ENCODE measurements at regions not wholly inside any gene's neighbourhood (a gene's known extent, or its start where the extent isn't known, plus 50 kb on each side); places are given as distances from the start of the nearest gene placed in this dataset.

DNA sequence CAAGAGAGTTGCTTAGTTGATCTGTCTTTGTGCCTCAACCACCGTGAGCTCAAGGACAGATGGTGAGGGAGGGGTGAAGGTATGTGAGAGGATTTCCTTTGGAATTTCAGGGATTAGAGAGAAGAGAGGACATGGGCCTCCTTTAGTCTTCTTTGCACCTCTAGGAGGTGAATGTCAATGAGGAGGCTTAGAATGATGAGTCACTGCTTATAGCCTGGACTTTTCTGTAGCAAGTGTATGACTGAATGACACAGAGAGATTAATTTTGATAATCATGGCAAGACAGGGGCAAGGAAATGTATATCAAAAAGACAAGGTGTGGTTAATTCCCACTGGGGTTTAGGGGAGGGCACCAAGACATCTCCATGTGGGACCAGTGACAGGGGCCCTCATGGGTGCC lies 947.3 kb upstream of the TENM4 start:
- no peak overlapping the region for H3K27ac ChIP-seq (ENCODE audit: low read depth, low read length)
- H3K27me3 ChIP-seq (ENCODE audit: control insufficient read depth, low read length): no peaks in the 10 kb centered on the region
- no peak overlapping the region for H3K4me3 ChIP-seq (ENCODE audit: low read length)
- H3F3A ChIP-seq (ENCODE audit: control insufficient read depth, insufficient read depth): no peaks in the 10 kb centered on the region
- H3K36me3 ChIP-seq (ENCODE audit: control insufficient read depth, low read length): no peaks in the 10 kb centered on the region
- H3K4me2 ChIP-seq (ENCODE audit: low read length): no peak overlapping the region
- no peaks in the 10 kb centered on the region for H3K9me3 ChIP-seq (ENCODE audit: control insufficient read depth, insufficient read depth, low read length)
- no peak for TF ChIP-seq EZH2phosphoT487 (IDR thresholded peaks at IDR 0.05; ENCODE audit: borderline replicate concordance, low read length)
- TF ChIP-seq, protein P1, sequence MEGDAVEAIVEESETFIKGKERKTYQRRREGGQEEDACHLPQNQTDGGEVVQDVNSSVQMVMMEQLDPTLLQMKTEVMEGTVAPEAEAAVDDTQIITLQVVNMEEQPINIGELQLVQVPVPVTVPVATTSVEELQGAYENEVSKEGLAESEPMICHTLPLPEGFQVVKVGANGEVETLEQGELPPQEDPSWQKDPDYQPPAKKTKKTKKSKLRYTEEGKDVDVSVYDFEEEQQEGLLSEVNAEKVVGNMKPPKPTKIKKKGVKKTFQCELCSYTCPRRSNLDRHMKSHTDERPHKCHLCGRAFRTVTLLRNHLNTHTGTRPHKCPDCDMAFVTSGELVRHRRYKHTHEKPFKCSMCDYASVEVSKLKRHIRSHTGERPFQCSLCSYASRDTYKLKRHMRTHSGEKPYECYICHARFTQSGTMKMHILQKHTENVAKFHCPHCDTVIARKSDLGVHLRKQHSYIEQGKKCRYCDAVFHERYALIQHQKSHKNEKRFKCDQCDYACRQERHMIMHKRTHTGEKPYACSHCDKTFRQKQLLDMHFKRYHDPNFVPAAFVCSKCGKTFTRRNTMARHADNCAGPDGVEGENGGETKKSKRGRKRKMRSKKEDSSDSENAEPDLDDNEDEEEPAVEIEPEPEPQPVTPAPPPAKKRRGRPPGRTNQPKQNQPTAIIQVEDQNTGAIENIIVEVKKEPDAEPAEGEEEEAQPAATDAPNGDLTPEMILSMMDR (IDR thresholded peaks at IDR 0.05; ENCODE audit: low read depth, low read length, poor library complexity, severe bottlenecking): no peak
- no peaks in the 10 kb centered on the region for H3K9me2 ChIP-seq (replicated peaks; ENCODE audit: control insufficient read depth, low read length)
- H3K79me2 ChIP-seq (ENCODE audit: control insufficient read depth, low read length): no peaks in the 10 kb centered on the region
- no peaks in the 10 kb centered on the region for H4K20me1 ChIP-seq (ENCODE audit: control insufficient read depth, insufficient read depth, low read depth, low read length)
- no peaks in the 10 kb centered on the region for H3K4me1 ChIP-seq (ENCODE audit: control insufficient read depth, low read length)

DNA sequence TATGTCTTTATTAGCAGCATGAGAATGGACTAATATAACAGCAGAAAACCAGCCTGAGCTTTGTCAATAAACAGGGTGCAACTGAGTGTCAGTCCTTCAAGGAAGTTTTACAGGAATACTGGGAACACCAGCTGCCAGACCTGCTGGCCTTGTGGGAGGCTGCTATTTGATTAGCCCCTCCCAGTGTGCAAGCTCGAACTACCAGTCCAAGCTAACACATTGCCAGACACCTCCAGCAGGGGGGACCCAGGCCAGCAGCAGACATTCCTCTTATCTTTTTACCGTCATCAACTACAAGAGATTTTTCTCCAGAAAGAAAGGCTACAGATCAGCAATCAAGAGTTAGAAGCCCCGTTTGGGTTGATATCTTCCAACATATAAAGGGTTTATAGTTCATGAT lies 942.8 kb upstream of the TENM4 start:
- TF ChIP-seq EZH2phosphoT487 (IDR thresholded peaks at IDR 0.05; ENCODE audit: borderline replicate concordance, low read length): no peak
- no peaks in the 10 kb centered on the region for H3K9me2 ChIP-seq (replicated peaks; ENCODE audit: control insufficient read depth, low read length)
- H3K36me3 ChIP-seq (ENCODE audit: control insufficient read depth, low read length): no peaks in the 10 kb centered on the region
- no peak overlapping the region for H3K4me3 ChIP-seq (ENCODE audit: low read length)
- H3K27ac ChIP-seq (ENCODE audit: low read depth, low read length): no peak overlapping the region
- H3K27me3 ChIP-seq (ENCODE audit: control insufficient read depth, low read length): no peaks in the 10 kb centered on the region
- no peak overlapping the region for H3K4me2 ChIP-seq (ENCODE audit: low read length)
- no peaks in the 10 kb centered on the region for H3K9me3 ChIP-seq (ENCODE audit: control insufficient read depth, insufficient read depth, low read length)
- H3K79me2 ChIP-seq (ENCODE audit: control insufficient read depth, low read length): no peaks in the 10 kb centered on the region
- no peaks in the 10 kb centered on the region for H3K4me1 ChIP-seq (ENCODE audit: control insufficient read depth, low read length)
- H3F3A ChIP-seq (ENCODE audit: control insufficient read depth, insufficient read depth): no peaks in the 10 kb centered on the region
- H4K20me1 ChIP-seq (ENCODE audit: control insufficient read depth, insufficient read depth, low read depth, low read length): no peaks in the 10 kb centered on the region

DNA sequence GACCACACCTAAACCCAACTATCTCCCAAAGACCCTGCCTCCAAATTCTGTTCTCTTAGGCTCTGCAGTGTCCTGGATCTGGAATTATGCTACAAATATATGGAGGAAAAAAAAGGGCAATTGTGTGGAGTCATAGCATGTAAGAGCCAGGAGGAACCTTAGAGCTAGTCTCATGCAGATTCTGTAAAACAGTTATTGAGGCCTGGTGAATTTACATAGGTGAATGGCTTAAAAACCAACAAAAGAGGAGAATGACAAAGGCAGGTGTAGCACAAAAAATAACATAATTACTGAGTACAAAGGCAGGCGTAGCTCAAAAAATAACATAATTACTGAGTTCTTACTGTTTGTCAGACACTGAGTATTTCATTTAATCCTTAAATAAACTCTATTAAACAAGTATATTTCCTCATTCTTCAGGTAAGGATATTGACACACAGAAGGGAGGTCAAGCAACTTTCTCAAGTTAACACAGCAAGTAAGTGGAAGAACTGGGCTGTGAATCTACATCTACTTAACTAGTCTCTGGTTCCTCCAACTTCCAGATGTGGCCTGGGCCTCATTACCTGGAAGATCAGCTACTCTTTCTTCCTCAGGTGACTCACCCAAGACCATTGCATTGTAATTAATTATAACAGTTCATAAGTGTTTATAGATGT lies 938.9 kb upstream of the TENM4 start:
- no peaks in the 10 kb centered on the region for H3K4me1 ChIP-seq (ENCODE audit: control insufficient read depth, low read length)
- no peak overlapping the region for H3K4me3 ChIP-seq (ENCODE audit: low read length)
- no peaks in the 10 kb centered on the region for H4K20me1 ChIP-seq (ENCODE audit: control insufficient read depth, insufficient read depth, low read depth, low read length)
- no peaks in the 10 kb centered on the region for H3K36me3 ChIP-seq (ENCODE audit: control insufficient read depth, low read length)
- H3K79me2 ChIP-seq (ENCODE audit: control insufficient read depth, low read length): no peaks in the 10 kb centered on the region
- H3K9me2 ChIP-seq (replicated peaks; ENCODE audit: control insufficient read depth, low read length): no peaks in the 10 kb centered on the region
- no peaks in the 10 kb centered on the region for H3K27me3 ChIP-seq (ENCODE audit: control insufficient read depth, low read length)
- H3K9me3 ChIP-seq (ENCODE audit: control insufficient read depth, insufficient read depth, low read length): no peaks in the 10 kb centered on the region
- H3K27ac ChIP-seq (ENCODE audit: low read depth, low read length): no peak overlapping the region
- H3F3A ChIP-seq (ENCODE audit: control insufficient read depth, insufficient read depth): no peaks in the 10 kb centered on the region
- H3K4me2 ChIP-seq (ENCODE audit: low read length): no peak overlapping the region
- TF ChIP-seq, protein P1 (IDR thresholded peaks at IDR 0.05; ENCODE audit: low read depth, low read length, poor library complexity, severe bottlenecking): no peak
- no peak for TF ChIP-seq EZH2phosphoT487 (IDR thresholded peaks at IDR 0.05; ENCODE audit: borderline replicate concordance, low read length)

DNA sequence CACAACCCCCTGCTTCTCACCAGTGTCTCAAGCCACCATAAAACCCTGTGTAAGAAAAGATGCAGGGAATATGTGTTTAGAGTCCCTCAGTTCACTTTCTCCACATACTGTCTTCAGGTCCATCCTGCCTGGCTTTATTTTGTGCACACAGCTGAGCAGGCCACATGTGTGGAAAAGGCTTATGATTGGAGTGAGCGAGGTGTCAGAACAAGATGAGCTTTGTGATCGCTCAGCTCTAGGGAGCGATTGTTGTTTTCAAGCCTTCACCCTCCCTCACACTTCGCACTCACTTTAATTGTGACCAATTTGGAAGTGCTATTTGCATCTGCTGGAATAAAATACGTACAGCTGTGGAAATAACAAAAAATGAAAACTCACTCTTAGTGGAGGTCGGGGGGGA lies 931.1 kb upstream of the TENM4 start:
- TF ChIP-seq EZH2phosphoT487 (IDR thresholded peaks at IDR 0.05; ENCODE audit: borderline replicate concordance, low read length): no peak
- TF ChIP-seq, protein P1 (IDR thresholded peaks at IDR 0.05; ENCODE audit: low read depth, low read length, poor library complexity, severe bottlenecking): no peak
- Histone ChIP-seq H3K27ac (ENCODE audit: low read depth, low read length) (no peak overlapping the region), H3K4me3 (ENCODE audit: low read length) (no peak overlapping the region), H3K27me3 (ENCODE audit: control insufficient read depth, low read length) (no peaks in the 10 kb centered on the region), H3K9me2 (replicated peaks; ENCODE audit: control insufficient read depth, low read length) (no peaks in the 10 kb centered on the region), H3K9me3 (ENCODE audit: control insufficient read depth, insufficient read depth, low read length) (no peaks in the 10 kb centered on the region), H3K4me1 (ENCODE audit: control insufficient read depth, low read length) (no peaks in the 10 kb centered on the region), H3K36me3 (ENCODE audit: control insufficient read depth, low read length) (no peaks in the 10 kb centered on the region), H3K79me2 (ENCODE audit: control insufficient read depth, low read length) (no peaks in the 10 kb centered on the region), H3K4me2 (ENCODE audit: low read length) (no peak overlapping the region), H3F3A (ENCODE audit: control insufficient read depth, insufficient read depth) (no peaks in the 10 kb centered on the region), H4K20me1 (ENCODE audit: control insufficient read depth, insufficient read depth, low read depth, low read length) (no peaks in the 10 kb centered on the region)
